22Rv1 (cell line): ENCODE measurements at regions not wholly inside any gene's neighbourhood (a gene's known extent, or its start where the extent isn't known, plus 50 kb on each side); places are given as distances from the start of the nearest gene placed in this dataset.

Experiments
- CTCF ChIP-seq: fragments of 450-650 bp; IDR thresholded peaks from 2 replicates; pipeline ENCODE4 v1.5.1; 2017; ENCODE audit warnings: mild to moderate bottlenecking
- ZFX ChIP-seq: fragments of 450-650 bp; IDR thresholded peaks from 2 replicates; pipeline ENCODE4 v1.6.1; 2017; ENCODE audit warnings: antibody characterized with exemption, borderline replicate concordance

- TF ChIP-seq CTCF = no peak
- no peak for TF ChIP-seq ZFX
These were observed 120.1 kb upstream of the TSLP start for GRCh38 chr5:110951373-110951791.
